ENCODE measurements at regions not wholly inside any gene's neighbourhood (a gene's known extent, or its start where the extent isn't known, plus 50 kb on each side); places are given as distances from the start of the nearest gene placed in this dataset.
A peak's percentile ranks its signal among the peaks of the same experiment; 100 is the strongest.

DNA sequence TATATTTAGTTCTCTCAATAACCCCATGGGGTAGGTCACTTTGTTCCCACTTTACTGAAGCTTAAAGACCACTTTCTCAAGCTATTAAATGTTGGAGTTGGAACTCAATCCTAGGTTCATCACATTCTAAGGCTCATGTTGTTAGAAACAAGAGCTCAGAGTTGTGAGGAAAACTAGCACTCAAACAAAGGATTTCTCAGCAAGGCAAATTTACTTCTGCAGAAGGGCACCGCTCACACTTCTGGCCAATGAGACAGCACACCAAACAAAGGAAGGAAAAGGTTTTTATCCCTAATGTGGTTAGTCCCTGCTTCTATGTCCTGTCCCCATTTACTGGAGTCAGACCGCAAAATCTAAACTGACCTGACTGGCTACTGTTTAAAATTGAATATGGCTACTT lies 214.6 kb upstream of the PHF14 start:
- H3K27ac ChIP-seq (ENCODE audit: insufficient read length, low read depth, low read length), result no peak overlapping the region
- no peak overlapping the region for H3K9ac ChIP-seq (ENCODE audit: extremely low read depth, insufficient read length, low read length)
- no peak overlapping the region for H4K91ac ChIP-seq (ENCODE audit: insufficient read length, low read depth, low read length)
- H3K23ac ChIP-seq (ENCODE audit: insufficient read length, low read depth, low read length), result no peak overlapping the region
- no peak overlapping the region for H3K4me2 ChIP-seq (ENCODE audit: insufficient read depth, insufficient read length, low read length)
- H2AFZ ChIP-seq (ENCODE audit: low read length), result no peak overlapping the region
- Mint-ChIP-seq H3K4me1 (no peaks in the 10 kb centered on the region), H3K9me3 (peaks cover 24 to 26% of the 10 kb centered on the region in 2 experiments), H3K4me3 (no peak overlapping the region), H3K36me3 (ENCODE audit: insufficient read depth in 1 of 3, low read depth in 3 of 3) (peaks cover 5 to 18% (median 14%) of the 10 kb centered on the region in 3 experiments; a peak in 6 of 7 replicates), H3K27ac (0 out of 7 replicates have a peak overlapping the region, but pooled peaks of 1 of the 3 experiments have one; percentile 65), H3K27me3 (ENCODE audit: low read depth) (no peaks in the 10 kb centered on the region)
- H3K4ac ChIP-seq (ENCODE audit: low read depth, low read length), result no peak overlapping the region
- no peak for TF ChIP-seq CTCF (conservative IDR thresholded peaks at IDR 0.05)
- no peaks in the 10 kb centered on the region for H3K79me2 ChIP-seq (ENCODE audit: insufficient read depth, low read length)
- H3K4me1 ChIP-seq (ENCODE audit: insufficient read depth, low read length), result no peaks in the 10 kb centered on the region
- H2AK5ac ChIP-seq (ENCODE audit: insufficient read length, low read length), result no peak overlapping the region
- H2BK5ac ChIP-seq (ENCODE audit: insufficient read length, low read length), result no peak overlapping the region
- no peaks in the 10 kb centered on the region for H3K27me3 ChIP-seq (ENCODE audit: insufficient read depth, low read length)
- no peak overlapping the region for H3T11ph ChIP-seq (ENCODE audit: low read length)
- no CpG with 5 or more reads among the region's 2 CpGs for WGBS (ENCODE audit: extremely low coverage, insufficient read length, low lambda C conversion rate)
- H2BK20ac ChIP-seq (ENCODE audit: low read depth, low read length, poor library complexity, severe bottlenecking), result no peak overlapping the region
- H3K14ac ChIP-seq (ENCODE audit: insufficient read depth, low read length), result no peak overlapping the region
- no peak overlapping the region for H2BK120ac ChIP-seq (ENCODE audit: low read depth, low read length, poor library complexity, severe bottlenecking)
- H4K8ac ChIP-seq (replicated peaks; ENCODE audit: insufficient read length, low read depth, low read length), result no peak overlapping the region
- no peak overlapping the region for H3K56ac ChIP-seq (ENCODE audit: insufficient read length, low read depth, low read length)
- H3K9me3 ChIP-seq (ENCODE audit: control insufficient read depth, low read depth, low read length), result no peaks in the 10 kb centered on the region
- H3K18ac ChIP-seq (ENCODE audit: insufficient read length, low read depth, low read length), result no peak overlapping the region
- DNase-seq, result no peak
- no peak overlapping the region for H4K5ac ChIP-seq (ENCODE audit: insufficient read length, low read depth, low read length)
- no peak overlapping the region for H2BK15ac ChIP-seq (ENCODE audit: low read depth, low read length)
- no peak overlapping the region for H2BK12ac ChIP-seq (ENCODE audit: insufficient read length, low read depth, low read length)
- no peaks in the 10 kb centered on the region for H3K79me1 ChIP-seq (ENCODE audit: insufficient read depth, low read depth, low read length, poor library complexity, severe bottlenecking)
- H4K20me1 ChIP-seq (ENCODE audit: control insufficient read depth, insufficient read depth, insufficient read length), result no peaks in the 10 kb centered on the region
- no peaks in the 10 kb centered on the region for H3K23me2 ChIP-seq (ENCODE audit: insufficient read length, low read depth, low read length, poor library complexity, severe bottlenecking)

All from H9 (cell line).